ENCODE measurements at regions not wholly inside any gene's neighbourhood (a gene's known extent, or its start where the extent isn't known, plus 50 kb on each side); places are given as distances from the start of the nearest gene placed in this dataset.

- TF ChIP-seq CTCF (IDR thresholded peaks at IDR 0.05) (no peak), POLR2A (IDR thresholded peaks at IDR 0.05) (no peak)
Observed at GRCh38 chr11:22926341-22926740, 66.1 kb upstream of the CCDC179 start.
